WTC11 (cell line): ENCODE measurements at regions not wholly inside any gene's neighbourhood (a gene's known extent, or its start where the extent isn't known, plus 50 kb on each side); places are given as distances from the start of the nearest gene placed in this dataset.

Experiments used
- ATAC-seq: fragments of 200-7000 bp; cut with Tn5 transposase; 2 replicates; pipeline ENCODE4 v1.10.0; 2021; ENCODE audit warnings: mild to moderate bottlenecking, moderate library complexity
- CTCF ChIA-PET: fragments of 300-600 bp; sonication (Branson Sonifier 250); formaldehyde crosslinking; loops from one replicate; lab custom pipeline; 2021; ENCODE audit warnings: antibody characterized with exemption; lab: Charles Lee
- POLR2A ChIA-PET: fragments of 350-600 bp; sonication (Branson Sonifier 250); formaldehyde crosslinking; loops from one replicate; lab custom pipeline; 2021; ENCODE audit warnings: antibody characterized with exemption; lab: Charles Lee
- DNase-seq: peaks from one replicate; pipeline ENCODE4 v3.0.0; 2021; ENCODE audit warnings: low spot score
- H3K27ac Mint-ChIP-seq: 2 replicates; pipeline ENCODE4 v1.8.0; 2021; ENCODE audit warnings: mixed read lengths
- H3K27me3 Mint-ChIP-seq: 2 replicates; pipeline ENCODE4 v1.8.0; 2021; ENCODE audit warnings: low read depth, mild to moderate bottlenecking, moderate library complexity, mixed read lengths
- H3K36me3 Mint-ChIP-seq: 2 replicates; pipeline ENCODE4 v1.8.0; 2021; ENCODE audit warnings: mixed read lengths
- H3K4me1 Mint-ChIP-seq: 2 replicates; pipeline ENCODE4 v1.8.0; 2022; ENCODE audit warnings: mixed read lengths
- H3K4me3 Mint-ChIP-seq: 2 replicates; pipeline ENCODE4 v1.8.0; 2021; ENCODE audit warnings: mild to moderate bottlenecking, moderate library complexity, mixed read lengths
- H3K9me3 Mint-ChIP-seq: 2 replicates; pipeline ENCODE4 v1.8.0; 2021; ENCODE audit warnings: mixed read lengths
- ATF1 ChIP-seq: sonication (generic); formaldehyde crosslinking; IDR thresholded peaks from 2 replicates; pipeline ENCODE4 v1.8.1; 2023; ENCODE audit warnings: mild to moderate bottlenecking, moderate library complexity, missing genetic modification reagents
- ATF3 ChIP-seq: sonication (generic); formaldehyde crosslinking; conservative IDR thresholded peaks from 2 replicates; pipeline ENCODE4 v1.8.1; 2022; ENCODE audit warnings: mild to moderate bottlenecking, missing genetic modification reagents
- CTCF ChIP-seq: fragments of 200-600 bp; IDR thresholded peaks from 2 replicates; pipeline ENCODE4 v1.8.0; 2022; ENCODE audit warnings: antibody characterized with exemption
- E2F1 ChIP-seq: sonication (generic); formaldehyde crosslinking; IDR thresholded peaks from 2 replicates; pipeline ENCODE4 v1.8.0; 2022; ENCODE audit warnings: mild to moderate bottlenecking, missing genetic modification reagents
- E2F5 ChIP-seq: sonication (generic); formaldehyde crosslinking; IDR thresholded peaks from 2 replicates; pipeline ENCODE4 v1.8.1; 2022; ENCODE audit warnings: mild to moderate bottlenecking, moderate library complexity, missing genetic modification reagents
- ERG ChIP-seq: fragments of 250-450 bp; sonication (Bioruptor Pico); IDR thresholded peaks from 2 replicates; pipeline ENCODE4 v1.8.0; 2021; ENCODE audit warnings: mild to moderate bottlenecking
- FOXK1 ChIP-seq: sonication (generic); formaldehyde crosslinking; IDR thresholded peaks from 2 replicates; pipeline ENCODE4 v1.8.0; 2022; ENCODE audit warnings: mild to moderate bottlenecking, moderate library complexity, missing genetic modification reagents
- FOXP4 ChIP-seq: sonication (generic); formaldehyde crosslinking; IDR thresholded peaks from 2 replicates; pipeline ENCODE4 v1.8.0; 2022; ENCODE audit warnings: mild to moderate bottlenecking, missing genetic modification reagents
- GTF2I ChIP-seq: fragments of 250-450 bp; sonication (Bioruptor Pico); conservative IDR thresholded peaks from 2 replicates; pipeline ENCODE4 v1.4.0; 2021; ENCODE audit warnings: mild to moderate bottlenecking
- HMGXB4 ChIP-seq: sonication (generic); formaldehyde crosslinking; IDR thresholded peaks from 2 replicates; pipeline ENCODE4 v1.8.1; 2023; ENCODE audit warnings: mild to moderate bottlenecking, moderate library complexity, missing genetic modification reagents
- KAT7 ChIP-seq: sonication (generic); formaldehyde crosslinking; IDR thresholded peaks from 2 replicates; pipeline ENCODE4 v1.8.1; 2023; ENCODE audit warnings: missing genetic modification reagents, mild to moderate bottlenecking, borderline replicate concordance
- MAX ChIP-seq: sonication (generic); formaldehyde crosslinking; IDR thresholded peaks from 2 replicates; pipeline ENCODE4 v1.8.0; 2022; ENCODE audit warnings: mild to moderate bottlenecking, missing genetic modification reagents
- RORB ChIP-seq: fragments of 250-450 bp; sonication (Bioruptor Pico); IDR thresholded peaks from 2 replicates; pipeline ENCODE4 v1.9.0; 2021; ENCODE audit warnings: mild to moderate bottlenecking
- SMAD3 ChIP-seq: sonication (generic); formaldehyde crosslinking; IDR thresholded peaks from 2 replicates; pipeline ENCODE4 v1.8.0; 2022; ENCODE audit warnings: missing genetic modification reagents, mild to moderate bottlenecking, borderline replicate concordance
- SOX15 ChIP-seq: fragments of 250-450 bp; sonication (Bioruptor Pico); IDR thresholded peaks from 2 replicates; pipeline ENCODE4 v1.9.0; 2021; ENCODE audit warnings: mild to moderate bottlenecking
- SP1 ChIP-seq: sonication (generic); formaldehyde crosslinking; conservative IDR thresholded peaks from 2 replicates; pipeline ENCODE4 v1.8.1; 2022; ENCODE audit warnings: missing genetic modification reagents
- TEAD4 ChIP-seq: sonication (generic); formaldehyde crosslinking; IDR thresholded peaks from 2 replicates; pipeline ENCODE4 v1.8.0; 2022; ENCODE audit warnings: mild to moderate bottlenecking, missing genetic modification reagents
- ZBTB43 ChIP-seq: sonication (generic); formaldehyde crosslinking; IDR thresholded peaks from 2 replicates; pipeline ENCODE4 v1.8.1; 2023; ENCODE audit warnings: mild to moderate bottlenecking, missing genetic modification reagents
- ZNF121 ChIP-seq: sonication (generic); formaldehyde crosslinking; IDR thresholded peaks from 2 replicates; pipeline ENCODE4 v1.8.0; 2023; ENCODE audit warnings: missing genetic modification reagents
- ZNF219 ChIP-seq: sonication (generic); formaldehyde crosslinking; IDR thresholded peaks from 2 replicates; pipeline ENCODE4 v1.8.0; 2023; ENCODE audit warnings: missing genetic modification reagents, mild to moderate bottlenecking, borderline replicate concordance
- ZNF263 ChIP-seq: sonication (generic); formaldehyde crosslinking; IDR thresholded peaks from 2 replicates; pipeline ENCODE4 v1.8.1; 2022; ENCODE audit warnings: low read depth, mild to moderate bottlenecking, moderate library complexity, missing genetic modification reagents
- ZNF317 ChIP-seq: sonication (generic); formaldehyde crosslinking; IDR thresholded peaks from 2 replicates; pipeline ENCODE4 v1.8.1; 2023; ENCODE audit warnings: low read depth, mild to moderate bottlenecking, moderate library complexity, missing genetic modification reagents, borderline replicate concordance
- ZNF396 ChIP-seq: fragments of 250-450 bp; sonication (Bioruptor Pico); IDR thresholded peaks from 2 replicates; pipeline ENCODE4 v1.8.0; 2021; ENCODE audit warnings: mild to moderate bottlenecking, moderate library complexity, borderline replicate concordance
- ZNF416 ChIP-seq: fragments of 250-450 bp; sonication (Bioruptor Pico); IDR thresholded peaks from 2 replicates; pipeline ENCODE4 v1.9.0; 2021; ENCODE audit warnings: mild to moderate bottlenecking, inconsistent platforms
- ZNF423 ChIP-seq: fragments of 250-450 bp; sonication (Bioruptor Pico); IDR thresholded peaks from 2 replicates; pipeline ENCODE4 v2.1.2; 2022; ENCODE audit warnings: mild to moderate bottlenecking, moderate library complexity

- no peak for DNase-seq
- Mint-ChIP-seq H3K27me3 (no peaks in the 10 kb centered on the region), H3K4me1 (no peaks in the 10 kb centered on the region), H3K36me3 (no peaks in the 10 kb centered on the region), H3K4me3 (no peak overlapping the region), H3K9me3 (peaks cover 6% of the 10 kb centered on the region; the same call in 1 of the 2 replicates), H3K27ac (no peak overlapping the region)
- CTCF ChIA-PET = no interaction called here
- no peak for ATAC-seq
- no peak for TF ChIP-seq TEAD4
- no peak for TF ChIP-seq ATF1 (CRISPR knock-in tag)
- no peak for TF ChIP-seq ZNF121
- TF ChIP-seq ZNF219 (CRISPR knock-in tag) = no peak
- no peak for TF ChIP-seq SMAD3
- TF ChIP-seq E2F5 (CRISPR knock-in tag) = no peak
- no peak for TF ChIP-seq ZNF263 (CRISPR knock-in tag)
- no peak for TF ChIP-seq ZNF416 (CRISPR knock-in tag)
- no peak for TF ChIP-seq ERG
- no peak for TF ChIP-seq SP1 (CRISPR knock-in tag)
- TF ChIP-seq RORB = no peak
- no peak for TF ChIP-seq ZBTB43 (CRISPR knock-in tag)
- no peak for TF ChIP-seq SOX15 (CRISPR knock-in tag)
- TF ChIP-seq E2F1 (CRISPR knock-in tag) = no peak
- TF ChIP-seq ATF3 (CRISPR knock-in tag) = no peak
- no peak for TF ChIP-seq HMGXB4 (CRISPR knock-in tag)
- no peak for TF ChIP-seq CTCF
- POLR2A ChIA-PET = no interaction called here
Observed at GRCh38 chr9:27653246-27653645, 80.0 kb upstream of the C9orf72 start.

- Mint-ChIP-seq H3K27ac (no peak overlapping the region), H3K27me3 (no peaks in the 10 kb centered on the region), H3K4me3 (no peak overlapping the region), H3K9me3 (0 out of 2 replicates have a peak, but pooled peaks cover 4% of the 10 kb centered on the region), H3K36me3 (no peaks in the 10 kb centered on the region), H3K4me1 (no peaks in the 10 kb centered on the region)
- CTCF ChIA-PET = no interaction called here
- ATAC-seq (no peak), DNase-seq (no peak)
- POLR2A ChIA-PET = no interaction called here
- no peak for TF ChIP-seq KAT7 (CRISPR knock-in tag)
- TF ChIP-seq MAX (CRISPR knock-in tag) = no peak
- no peak for TF ChIP-seq ZNF317 (CRISPR knock-in tag)
- no peak for TF ChIP-seq FOXK1 (CRISPR knock-in tag)
- TF ChIP-seq GTF2I (CRISPR knock-in tag) = no peak
- TF ChIP-seq FOXP4 (CRISPR knock-in tag) = no peak
- no peak for TF ChIP-seq ZNF423 (CRISPR knock-in tag)
- TF ChIP-seq HMGXB4 (CRISPR knock-in tag) = no peak
- TF ChIP-seq ZNF396 (CRISPR knock-in tag) = no peak
Observed at GRCh38 chr9:27653957-27654356, 80.7 kb upstream of the C9orf72 start.
